GM21390 (cell line): ENCODE measurements at regions not wholly inside any gene's neighbourhood (a gene's known extent, or its start where the extent isn't known, plus 50 kb on each side); places are given as distances from the start of the nearest gene placed in this dataset.

Experiments used
- ATAC-seq: cut with Tn5 transposase; IDR thresholded peaks from one replicate; pipeline ENCODE4 v1.9.1; 2021; ENCODE audit not compliant: unreplicated experiment

GRCh38 chr13:74820809-74821208 lies 661.2 kb downstream of the TBC1D4 start:
- ATAC-seq, result no peak

GRCh38 chr13:74819549-74819948 lies 662.4 kb downstream of the TBC1D4 start:
- no peak for ATAC-seq

- ATAC-seq, result no peak
These were observed 665.2 kb downstream of the TBC1D4 start for GRCh38 chr13:74816737-74817136.

GRCh38 chr13:74796157-74796556 lies 662.0 kb upstream of the KLF12 start:
- ATAC-seq, result no peak

- no peak for ATAC-seq
These were observed 661.3 kb upstream of the KLF12 start for GRCh38 chr13:74795526-74795925.

GRCh38 chr13:74794582-74794981 lies 660.4 kb upstream of the KLF12 start:
- ATAC-seq, result no peak

GRCh38 chr13:74794147-74794546 lies 659.9 kb upstream of the KLF12 start:
- ATAC-seq, result no peak

GRCh38 chr13:74784959-74785358 lies 650.8 kb upstream of the KLF12 start:
- ATAC-seq, result no peak

- ATAC-seq, result no peak
These were observed 644.7 kb upstream of the KLF12 start for GRCh38 chr13:74778946-74779345.

GRCh38 chr13:74778087-74778486 lies 643.9 kb upstream of the KLF12 start:
- ATAC-seq, result no peak

- ATAC-seq, result no peak
These were observed 640.1 kb upstream of the KLF12 start for GRCh38 chr13:74774264-74774663.

- no peak for ATAC-seq
These were observed 639.0 kb upstream of the KLF12 start for GRCh38 chr13:74773248-74773647.

- no peak for ATAC-seq
These were observed 637.8 kb upstream of the KLF12 start for GRCh38 chr13:74771964-74772363.

- no peak for ATAC-seq
These were observed 636.2 kb upstream of the KLF12 start for GRCh38 chr13:74770361-74770760.

GRCh38 chr13:74769333-74769732 lies 635.1 kb upstream of the KLF12 start:
- no peak for ATAC-seq

GRCh38 chr13:74768521-74769085 lies 634.4 kb upstream of the KLF12 start:
- no peak for ATAC-seq

GRCh38 chr13:74767050-74767449 lies 632.8 kb upstream of the KLF12 start:
- ATAC-seq, result no peak

- no peak for ATAC-seq
These were observed 631.8 kb upstream of the KLF12 start for GRCh38 chr13:74765955-74766354.

GRCh38 chr13:74761801-74762757 lies 627.9 kb upstream of the KLF12 start:
- no peak for ATAC-seq

- ATAC-seq, result no peak
These were observed 624.0 kb upstream of the KLF12 start for GRCh38 chr13:74758188-74758587.

GRCh38 chr13:74755065-74755464 lies 620.9 kb upstream of the KLF12 start:
- no peak for ATAC-seq

GRCh38 chr13:74751739-74752138 lies 617.5 kb upstream of the KLF12 start:
- no peak for ATAC-seq
